Upper lobe of left lung (tissue), 6 donors: ENCODE measurements at regions not wholly inside any gene's neighbourhood (a gene's known extent, or its start where the extent isn't known, plus 50 kb on each side); places are given as distances from the start of the nearest gene placed in this dataset.

Experiments
- ATAC-seq, 2 donors: fragments of 200-7000 bp; cut with Tn5 transposase; one replicate each; pipeline ENCODE4 v1.9.1; 2022; ENCODE audit warnings: mild to moderate bottlenecking in 2 of 2, moderate library complexity in 2 of 2; ENCODE audit not compliant: low FRiP score in 2 of 2
- DNase-seq, 2 donors: peaks; one replicate each; pipeline ENCODE4 v3.0.0-alpha.2; 2019 to 2020
- H3K27ac ChIP-seq, 4 donors: fragments of 200-600 bp; sonication (generic); one replicate each; pipeline ENCODE4 v1.5.1; 2016 to 2019
- H3K27me3 ChIP-seq, 4 donors: fragments of 200-600 bp; sonication (generic); one replicate each; pipeline ENCODE4 v1.5.1; 2017 to 2019
- H3K36me3 ChIP-seq, 4 donors: fragments of 200-600 bp; sonication (generic); one replicate each; pipeline ENCODE4 v1.5.1; 2016 to 2019
- H3K4me1 ChIP-seq, 4 donors: fragments of 200-600 bp; sonication (generic); one replicate each; pipeline ENCODE4 v1.5.1; 2018 to 2019
- H3K4me3 ChIP-seq, 4 donors: fragments of 200-600 bp; sonication (generic); one replicate each; pipeline ENCODE4 v1.5.1; 2017 to 2019; ENCODE audit warnings: mild to moderate bottlenecking in 2 of 4, moderate library complexity in 1 of 4
- H3K9me3 ChIP-seq, 4 donors: fragments of 200-600 bp; sonication (generic); one replicate each; pipeline ENCODE4 v1.5.1; 2018 to 2019
- EP300 ChIP-seq, 4 donors: sonication (generic); formaldehyde crosslinking; IDR thresholded peaks; one replicate each; pipeline ENCODE4 v1.5.1; 2017; ENCODE audit warnings: antibody characterized with exemption in 4 of 4, control low read depth in 2 of 4
- POLR2A ChIP-seq, 4 donors: fragments of 450-650 bp; IDR thresholded peaks; one replicate each; pipeline ENCODE4 v1.5.1; 2016 to 2017; ENCODE audit warnings: antibody characterized with exemption in 4 of 4, mild to moderate bottlenecking in 2 of 4
- POLR2AphosphoS5 ChIP-seq, 2 donors: sonication (generic); formaldehyde crosslinking; IDR thresholded peaks; one replicate each; pipeline ENCODE4 v1.5.1; 2017; ENCODE audit warnings: antibody characterized with exemption in 2 of 2
- WGBS, 2 donors: methylation state at CpG; one replicate each; pipeline ENCODE4 v1.1.5; 2017 to 2018; 5-methylcytosine and 5-hydroxymethylcytosine counted together
- TF ChIP-seq, protein P1 (sequence below), 6 experiments: fragments of 450-650 bp in 4 of 6; fragments of 200-600 bp in 2 of 6; sonication (generic) in 2 of 6; IDR thresholded peaks; one replicate each; pipeline ENCODE4 v1.5.1; 2016 to 2019; ENCODE audit warnings: antibody characterized with exemption in 6 of 6
- donor health status: DM: no; HTN: no; CAD: no; lungs with moderate emphysema.
- donor health status: DM: no; HTN: yes; CAD: no; lungs with severe emphysema.

DNA sequence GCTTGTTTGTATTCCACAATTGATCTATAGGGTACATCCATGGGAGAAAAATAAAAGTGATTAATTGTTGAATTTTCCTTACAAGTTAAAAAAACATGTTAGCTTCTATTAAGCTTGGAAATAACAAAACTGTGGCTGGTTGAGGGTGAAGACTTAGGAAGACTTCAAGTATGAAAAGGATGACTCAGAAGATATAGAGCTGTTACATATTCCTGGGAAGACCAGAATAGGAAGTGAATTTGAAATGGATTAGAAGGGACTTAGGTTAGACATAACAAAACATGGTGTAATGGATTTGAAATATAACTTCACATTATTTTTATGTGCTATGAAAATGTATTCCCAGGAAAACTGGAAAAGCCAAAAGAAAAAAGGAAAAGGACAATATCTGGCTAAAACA is 732.2 kb downstream of the HDGFL1 start:
- DNase-seq (no peak), ATAC-seq (no peak)
- Histone ChIP-seq H3K4me1 (no peaks in the 10 kb centered on the region), H3K4me3 (no peak overlapping the region), H3K27ac (no peak overlapping the region), H3K9me3 (no peaks in the 10 kb centered on the region), H3K27me3 (no peaks in the 10 kb centered on the region), H3K36me3 (no peaks in the 10 kb centered on the region)
- TF ChIP-seq POLR2AphosphoS5 (IDR thresholded peaks at IDR 0.05): no peak
- TF ChIP-seq EP300 (IDR thresholded peaks at IDR 0.05): no peak
- TF ChIP-seq POLR2A (IDR thresholded peaks at IDR 0.05): no peak
- TF ChIP-seq, protein P1, sequence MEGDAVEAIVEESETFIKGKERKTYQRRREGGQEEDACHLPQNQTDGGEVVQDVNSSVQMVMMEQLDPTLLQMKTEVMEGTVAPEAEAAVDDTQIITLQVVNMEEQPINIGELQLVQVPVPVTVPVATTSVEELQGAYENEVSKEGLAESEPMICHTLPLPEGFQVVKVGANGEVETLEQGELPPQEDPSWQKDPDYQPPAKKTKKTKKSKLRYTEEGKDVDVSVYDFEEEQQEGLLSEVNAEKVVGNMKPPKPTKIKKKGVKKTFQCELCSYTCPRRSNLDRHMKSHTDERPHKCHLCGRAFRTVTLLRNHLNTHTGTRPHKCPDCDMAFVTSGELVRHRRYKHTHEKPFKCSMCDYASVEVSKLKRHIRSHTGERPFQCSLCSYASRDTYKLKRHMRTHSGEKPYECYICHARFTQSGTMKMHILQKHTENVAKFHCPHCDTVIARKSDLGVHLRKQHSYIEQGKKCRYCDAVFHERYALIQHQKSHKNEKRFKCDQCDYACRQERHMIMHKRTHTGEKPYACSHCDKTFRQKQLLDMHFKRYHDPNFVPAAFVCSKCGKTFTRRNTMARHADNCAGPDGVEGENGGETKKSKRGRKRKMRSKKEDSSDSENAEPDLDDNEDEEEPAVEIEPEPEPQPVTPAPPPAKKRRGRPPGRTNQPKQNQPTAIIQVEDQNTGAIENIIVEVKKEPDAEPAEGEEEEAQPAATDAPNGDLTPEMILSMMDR (IDR thresholded peaks at IDR 0.05): no peak

DNA sequence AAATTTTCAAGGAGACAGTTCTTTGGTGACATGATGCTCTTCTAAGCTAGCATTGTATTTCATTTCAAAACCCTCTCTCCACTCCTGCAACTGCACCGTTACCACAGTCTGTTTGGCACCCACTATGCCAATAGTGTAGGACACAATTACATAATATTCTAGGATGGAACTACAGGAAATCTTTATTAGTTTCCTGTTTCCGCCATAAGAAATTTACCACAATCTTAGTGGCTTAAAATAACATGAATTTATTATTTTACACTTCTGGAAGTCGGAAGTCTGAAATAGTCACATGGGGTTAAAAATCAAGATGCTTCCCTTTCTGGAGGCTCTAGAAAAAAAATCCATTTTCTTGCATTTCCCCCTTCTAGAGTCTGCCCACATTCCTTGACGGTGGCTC is 733.1 kb downstream of the HDGFL1 start:
- WGBS, 2 donors: 51 to 53% methylated on average over 4 of the region's 4 CpGs
- Histone ChIP-seq H3K9me3 (no peaks in the 10 kb centered on the region), H3K36me3 (no peaks in the 10 kb centered on the region), H3K4me3 (no peak overlapping the region), H3K27ac (no peak overlapping the region), H3K27me3 (no peaks in the 10 kb centered on the region), H3K4me1 (no peaks in the 10 kb centered on the region)
- ATAC-seq (no peak), DNase-seq (no peak)
- TF ChIP-seq, protein P1 (IDR thresholded peaks at IDR 0.05): no peak
- TF ChIP-seq EP300 (IDR thresholded peaks at IDR 0.05) (no peak), POLR2AphosphoS5 (IDR thresholded peaks at IDR 0.05) (no peak), POLR2A (IDR thresholded peaks at IDR 0.05) (no peak)

DNA sequence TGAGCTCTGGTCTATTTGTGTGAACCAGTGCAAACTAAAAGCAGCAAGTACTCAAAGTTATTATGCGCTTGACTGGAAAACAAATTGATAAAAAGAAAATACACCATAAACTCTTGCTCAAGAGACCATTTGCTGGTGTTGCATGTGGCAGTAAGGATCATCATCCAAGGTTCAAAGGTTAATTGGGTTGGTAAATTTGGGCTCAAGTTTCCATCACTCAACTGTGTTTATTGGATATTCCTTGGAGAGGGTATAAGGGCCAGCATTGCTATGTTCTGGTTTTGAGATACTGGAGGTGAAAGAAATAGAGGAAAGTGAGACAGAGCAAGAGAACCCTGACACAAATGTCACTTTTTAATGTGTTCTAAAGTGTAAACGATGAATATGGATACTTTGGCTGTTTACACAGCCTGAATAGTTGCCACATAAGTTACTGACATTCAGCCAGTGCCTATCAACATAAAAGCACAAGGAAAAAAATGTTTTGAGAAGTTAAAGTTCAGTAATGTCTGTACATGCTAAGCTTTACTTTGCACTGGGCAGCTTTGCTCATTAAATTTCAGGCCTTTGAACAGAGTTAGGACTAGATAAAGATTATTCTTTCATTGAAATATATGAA is 736.1 kb downstream of the HDGFL1 start:
- TF ChIP-seq POLR2A (IDR thresholded peaks at IDR 0.05) (no peak), POLR2AphosphoS5 (IDR thresholded peaks at IDR 0.05) (no peak), EP300 (IDR thresholded peaks at IDR 0.05) (no peak)
- TF ChIP-seq, protein P1 (IDR thresholded peaks at IDR 0.05): no peak
- Histone ChIP-seq H3K36me3 (no peaks in the 10 kb centered on the region), H3K27me3 (no peaks in the 10 kb centered on the region), H3K4me1 (no peaks in the 10 kb centered on the region), H3K4me3 (no peak overlapping the region), H3K27ac (no peak overlapping the region), H3K9me3 (no peaks in the 10 kb centered on the region)
- 77 to 78% methylated on average over 2 of the region's 2 CpGs for WGBS, 2 donors
- ATAC-seq (no peak), DNase-seq (no peak)

DNA sequence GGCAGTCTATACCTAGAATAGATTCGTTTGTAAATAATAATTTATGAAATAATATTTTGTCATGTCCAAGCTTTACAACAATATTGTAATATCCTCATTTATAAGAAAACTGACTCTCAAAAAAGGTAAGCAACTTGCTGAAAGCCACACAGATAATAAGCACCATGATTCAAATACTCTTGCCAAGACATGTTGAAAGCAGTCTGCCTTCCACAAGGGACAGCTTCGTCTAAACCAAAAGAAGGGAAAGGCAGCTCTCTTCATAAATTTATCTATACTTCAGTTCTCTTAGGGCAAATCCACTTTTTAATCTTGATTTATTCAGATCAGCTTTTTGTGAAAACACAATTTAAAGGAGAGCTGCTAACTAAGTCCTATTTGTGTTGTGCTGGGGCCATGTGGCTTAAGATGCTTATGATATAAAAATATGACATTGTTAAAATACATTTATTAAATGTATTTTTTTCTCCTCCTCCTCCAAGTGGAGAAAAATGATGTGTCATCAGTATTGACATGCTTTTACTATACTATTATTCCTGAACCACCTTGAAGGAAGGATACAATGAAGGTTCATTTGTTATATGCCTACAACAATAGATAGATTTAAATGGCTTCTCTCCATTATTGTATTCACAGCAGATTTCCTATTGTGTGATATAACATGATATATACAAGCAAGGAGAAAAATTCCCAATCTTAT is 737.0 kb downstream of the HDGFL1 start:
- Histone ChIP-seq H3K36me3 (no peaks in the 10 kb centered on the region), H3K27ac (no peak overlapping the region), H3K27me3 (no peaks in the 10 kb centered on the region), H3K9me3 (no peaks in the 10 kb centered on the region), H3K4me1 (no peaks in the 10 kb centered on the region), H3K4me3 (no peak overlapping the region)
- WGBS, 2 donors: 83 to 87% methylated on average over 2 of the region's 2 CpGs
- TF ChIP-seq, protein P1 (IDR thresholded peaks at IDR 0.05): no peak
- no peak for TF ChIP-seq EP300 (IDR thresholded peaks at IDR 0.05)
- TF ChIP-seq POLR2A (IDR thresholded peaks at IDR 0.05): no peak
- TF ChIP-seq POLR2AphosphoS5 (IDR thresholded peaks at IDR 0.05): no peak
- ATAC-seq (no peak), DNase-seq (no peak)

DNA sequence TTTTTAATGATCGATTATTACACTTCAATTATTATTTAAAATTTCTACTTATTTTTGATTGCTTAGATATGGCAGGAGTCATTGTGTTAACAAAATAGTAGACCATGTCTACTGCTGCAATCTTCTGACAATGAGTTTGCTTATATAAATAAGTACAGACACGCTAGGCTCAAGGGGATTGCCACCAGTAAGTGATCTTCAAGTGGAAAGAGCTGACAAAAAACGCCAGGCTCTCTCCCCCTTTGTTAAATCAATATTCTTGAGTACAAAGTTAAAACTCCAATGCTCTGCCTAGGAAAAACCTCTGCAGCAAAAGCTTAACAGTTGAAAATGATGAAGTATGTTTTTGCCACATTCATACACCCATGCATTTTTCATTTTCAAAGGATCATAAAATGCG is 738.1 kb downstream of the HDGFL1 start:
- no peaks in the 10 kb centered on the region for H3K9me3 ChIP-seq
- no peaks in the 10 kb centered on the region for H3K36me3 ChIP-seq
- no peak for ATAC-seq
- H3K4me3 ChIP-seq: no peak overlapping the region
- 61 to 66% methylated on average over 4 of the region's 4 CpGs for WGBS, 2 donors
- no peak overlapping the region for H3K27ac ChIP-seq
- H3K4me1 ChIP-seq: no peaks in the 10 kb centered on the region
- H3K27me3 ChIP-seq: no peaks in the 10 kb centered on the region
- no peak for DNase-seq
- no peak for TF ChIP-seq EP300 (IDR thresholded peaks at IDR 0.05)
- no peak for TF ChIP-seq POLR2AphosphoS5 (IDR thresholded peaks at IDR 0.05)
- TF ChIP-seq POLR2A (IDR thresholded peaks at IDR 0.05): no peak
- TF ChIP-seq, protein P1 (IDR thresholded peaks at IDR 0.05): no peak
